ENCODE measurements at regions not wholly inside any gene's neighbourhood (a gene's known extent, or its start where the extent isn't known, plus 50 kb on each side); places are given as distances from the start of the nearest gene placed in this dataset.
A peak's percentile ranks its signal among the peaks of the same experiment; 100 is the strongest.

- TF ChIP-seq CTCF (IDR thresholded peaks at IDR 0.05; ENCODE audit: insufficient read depth, low read depth, low read length, missing control alignments): no peak
- no peak overlapping the region for H3K4me3 ChIP-seq (ENCODE audit: low read length)
- DNase-seq (ENCODE audit: low read depth): no peak
These were observed 78.3 kb downstream of the CMPK2 start for GRCh38 chr2:6787376-6787775.

GRCh38 chr2:6788614-6789013 lies 77.1 kb downstream of the CMPK2 start:
- DNase-seq (ENCODE audit: low read depth): peak; percentile 51
- H3K4me3 ChIP-seq (ENCODE audit: low read length): no peak overlapping the region
- no peak for TF ChIP-seq CTCF (IDR thresholded peaks at IDR 0.05; ENCODE audit: insufficient read depth, low read depth, low read length, missing control alignments)

GRCh38 chr2:6789559-6790138 lies 76.1 kb downstream of the CMPK2 start:
- TF ChIP-seq CTCF (IDR thresholded peaks at IDR 0.05; ENCODE audit: insufficient read depth, low read depth, low read length, missing control alignments): no peak
- no peak for DNase-seq (ENCODE audit: low read depth)
- H3K4me3 ChIP-seq (ENCODE audit: low read length): no peak overlapping the region

GRCh38 chr2:6791682-6792081 lies 74.0 kb downstream of the CMPK2 start:
- no peak for DNase-seq (ENCODE audit: low read depth)
- no peak overlapping the region for H3K4me3 ChIP-seq (ENCODE audit: low read length)

GRCh38 chr2:6792883-6793282 lies 72.8 kb downstream of the CMPK2 start:
- TF ChIP-seq CTCF (IDR thresholded peaks at IDR 0.05; ENCODE audit: insufficient read depth, low read depth, low read length, missing control alignments): no peak
- no peak for DNase-seq (ENCODE audit: low read depth)
- no peak overlapping the region for H3K4me3 ChIP-seq (ENCODE audit: low read length)

More at GRCh38 chr2:6791682-6792081, 74.0 kb downstream of the CMPK2 start:
- no peak for TF ChIP-seq CTCF (IDR thresholded peaks at IDR 0.05; ENCODE audit: insufficient read depth, low read depth, low read length, missing control alignments)

GRCh38 chr2:6793371-6793770 lies 72.3 kb downstream of the CMPK2 start:
- H3K4me3 ChIP-seq (ENCODE audit: low read length): no peak overlapping the region
- TF ChIP-seq CTCF (IDR thresholded peaks at IDR 0.05; ENCODE audit: insufficient read depth, low read depth, low read length, missing control alignments): no peak
- peak; percentile 21 for DNase-seq (ENCODE audit: low read depth)

- no peak overlapping the region for H3K4me3 ChIP-seq (ENCODE audit: low read length)
- peak; percentile 11 for DNase-seq (ENCODE audit: low read depth)
- no peak for TF ChIP-seq CTCF (IDR thresholded peaks at IDR 0.05; ENCODE audit: insufficient read depth, low read depth, low read length, missing control alignments)
These were observed 71.8 kb downstream of the CMPK2 start for GRCh38 chr2:6793913-6794312.
